H1 (cell line): ENCODE measurements at regions not wholly inside any gene's neighbourhood (a gene's known extent, or its start where the extent isn't known, plus 50 kb on each side); places are given as distances from the start of the nearest gene placed in this dataset.

Source experiments
- CBX5 ChIP-seq: fragments of 300-800, 300-1000 bp; sonication (generic); IDR thresholded peaks from 2 replicates; pipeline ENCODE4 v1.7.1; 2016; ENCODE audit warnings: antibody characterized with exemption, low read length, low read depth
- CHD1 ChIP-seq: IDR thresholded peaks from 2 replicates; pipeline ENCODE4 v1.6.1; 2012; ENCODE audit warnings: low read depth, low read length, improper control_type of control experiment
- POU5F1 ChIP-seq: IDR thresholded peaks from 2 replicates; pipeline ENCODE4 v1.6.1; 2011; ENCODE audit warnings: low read depth, mild to moderate bottlenecking, low read length, moderate library complexity
- TEAD4 ChIP-seq: IDR thresholded peaks from 2 replicates; pipeline ENCODE4 v1.6.1; 2012; ENCODE audit warnings: low read depth, low read length, inconsistent platforms, mixed read lengths

GRCh38 chr4:19925516-19925915 lies 326.2 kb upstream of the SLIT2 start (continued):
- no peak for TF ChIP-seq CBX5
- no peak for TF ChIP-seq POU5F1
- no peak for TF ChIP-seq TEAD4
- TF ChIP-seq CHD1 = no peak
- TF ChIP-seq, all 59 proteins: peak for 0
